NAMALWA (cell line): ENCODE measurements at regions not wholly inside any gene's neighbourhood (a gene's known extent, or its start where the extent isn't known, plus 50 kb on each side); places are given as distances from the start of the nearest gene placed in this dataset.
"Not testable (repeated sequence)": the region's sequence is repeated elsewhere in the genome, so short reads cannot be mapped to it uniquely, and the experiment has no call there.

Experiments used
- DNase-seq: peaks from one replicate; pipeline ENCODE4 v3.0.0-alpha.2; 2015; ENCODE audit warnings: low spot score

DNA sequence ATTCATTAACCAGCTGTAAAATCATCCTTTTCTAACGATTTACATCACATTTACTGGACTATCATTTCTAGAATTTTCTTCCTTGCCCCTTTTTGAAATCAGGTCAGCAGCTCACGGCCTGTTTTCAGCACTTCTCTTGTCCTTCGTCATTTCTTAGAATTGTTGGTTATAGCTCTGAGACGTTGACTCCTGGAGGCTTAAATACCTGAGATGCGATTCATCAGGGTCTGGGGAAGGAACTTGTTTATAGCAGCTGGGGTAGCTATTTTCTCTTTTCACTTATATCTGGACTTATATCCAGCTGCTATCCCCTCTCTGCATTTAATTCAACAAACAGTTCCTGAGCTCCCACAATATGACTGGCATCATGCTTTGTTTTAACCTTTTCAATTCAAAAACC is 338.7 kb upstream of the TNRC6C start:
- no peak for DNase-seq

DNA sequence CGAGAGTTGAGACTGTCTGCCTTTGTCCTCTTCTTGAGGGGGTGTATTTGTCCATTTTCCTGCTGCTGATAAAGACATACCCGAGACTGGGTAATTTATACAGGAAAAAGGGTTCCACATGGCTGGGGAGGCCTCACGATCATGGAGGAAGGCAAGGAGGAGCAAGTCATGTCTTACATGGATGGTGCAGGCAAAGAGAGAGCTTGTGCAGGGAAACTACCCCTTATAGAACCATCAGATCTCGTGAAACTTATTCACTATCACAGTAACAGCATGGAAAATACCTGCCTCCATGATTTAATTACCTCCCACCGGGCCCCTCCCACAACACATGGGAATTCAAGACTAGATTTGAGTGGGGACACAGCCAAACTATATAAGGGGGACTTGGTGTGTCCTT is 338.2 kb upstream of the TNRC6C start:
- DNase-seq, result no peak

DNA sequence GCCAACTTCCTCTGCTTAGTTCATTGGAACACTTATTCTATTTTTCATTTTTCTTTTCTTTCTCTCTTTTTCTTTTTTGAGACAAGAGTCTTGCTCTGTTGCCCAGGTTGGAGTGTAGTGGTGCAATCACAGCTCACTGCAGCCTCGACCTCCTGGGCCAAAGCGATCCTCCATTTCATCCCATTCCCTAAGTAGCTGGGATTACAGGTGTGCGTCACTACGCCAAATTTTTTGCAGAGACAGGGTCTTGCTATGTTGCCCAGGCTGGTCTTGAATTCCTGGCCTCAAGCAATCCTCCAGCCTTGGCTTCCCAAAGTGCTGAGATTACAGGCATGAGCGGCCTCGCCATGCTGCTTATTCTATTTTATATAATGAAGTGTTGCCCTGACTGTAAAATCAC is 336.4 kb upstream of the TNRC6C start:
- DNase-seq, result not testable (repeated sequence)

DNA sequence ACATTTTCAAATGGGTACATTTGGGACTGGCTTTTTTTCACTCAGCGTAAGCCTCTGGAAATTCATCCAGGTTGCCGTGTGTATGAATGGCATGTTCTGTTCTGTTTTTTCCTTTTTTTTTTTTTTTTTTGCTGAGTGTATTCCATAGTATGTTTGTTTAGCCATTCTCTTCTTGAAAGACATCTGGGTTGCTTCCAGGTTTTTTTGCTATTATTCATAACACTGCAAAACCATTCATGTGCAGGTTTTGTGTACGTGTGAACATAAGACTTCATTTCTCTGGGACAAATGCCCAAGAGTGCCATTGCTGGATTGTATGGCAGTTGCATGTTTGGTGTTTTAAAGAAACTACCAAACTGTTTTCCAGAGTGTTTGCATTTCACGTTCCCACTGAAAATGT is 335.9 kb upstream of the TNRC6C start:
- DNase-seq, result no peak

DNA sequence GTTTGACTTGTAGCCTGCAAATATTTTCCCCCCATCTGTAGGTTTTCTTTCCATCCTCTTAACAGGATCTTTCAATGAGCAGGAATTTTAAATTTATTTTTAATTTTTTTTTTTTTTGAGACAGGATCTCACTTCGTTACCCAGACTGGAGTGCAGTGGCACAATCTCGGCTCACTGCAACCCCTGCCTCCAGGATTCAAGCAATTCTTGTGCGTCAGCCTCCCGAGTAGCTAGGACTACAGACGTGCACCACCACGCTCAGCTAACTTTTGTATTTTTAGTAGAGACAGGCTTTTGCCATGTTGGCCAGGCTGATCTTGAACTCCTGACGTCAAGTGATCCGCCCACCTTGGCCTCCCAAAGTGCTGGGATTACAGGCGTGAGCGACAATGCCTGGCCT is 335.2 kb upstream of the TNRC6C start:
- not testable (repeated sequence) for DNase-seq

DNA sequence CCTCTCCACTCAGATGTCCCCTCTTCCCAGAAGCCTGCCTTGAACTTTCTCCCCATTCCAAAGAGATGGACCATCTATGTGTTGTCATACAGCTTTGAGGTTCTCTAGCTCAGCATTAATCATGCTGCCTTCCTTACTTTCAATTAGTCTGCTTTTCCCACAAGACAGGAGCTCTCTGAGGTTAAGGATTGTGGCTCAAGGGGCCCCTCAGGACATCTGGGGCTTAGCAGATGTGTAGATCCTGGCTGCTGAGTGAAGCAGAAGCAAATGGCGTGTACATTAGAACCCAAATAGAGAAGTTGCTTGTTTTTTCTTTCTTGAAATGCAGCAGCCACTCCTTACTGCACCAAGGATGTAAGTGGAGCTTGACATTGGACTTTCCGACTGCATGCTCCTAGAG is 330.5 kb upstream of the TNRC6C start:
- DNase-seq, result no peak

DNA sequence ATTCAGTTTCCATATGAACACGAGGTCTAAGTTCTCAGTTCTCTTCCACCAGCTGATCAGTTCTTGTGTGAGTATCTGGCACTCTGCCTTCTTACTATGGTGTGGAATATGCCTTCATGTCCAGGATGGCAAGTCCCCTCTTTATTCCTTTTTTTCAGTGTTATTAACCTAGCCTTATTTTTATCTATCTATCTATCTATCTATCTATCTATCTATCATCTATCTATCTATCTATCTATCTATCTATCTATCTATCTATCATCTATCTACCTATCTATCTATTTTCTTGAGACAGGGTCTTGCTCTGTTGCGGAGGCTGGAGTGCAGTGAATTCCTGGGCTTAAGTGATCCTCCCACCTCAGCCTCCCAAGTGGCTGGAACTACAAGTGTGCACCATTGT is 329.2 kb upstream of the TNRC6C start:
- DNase-seq, result not testable (repeated sequence)

DNA sequence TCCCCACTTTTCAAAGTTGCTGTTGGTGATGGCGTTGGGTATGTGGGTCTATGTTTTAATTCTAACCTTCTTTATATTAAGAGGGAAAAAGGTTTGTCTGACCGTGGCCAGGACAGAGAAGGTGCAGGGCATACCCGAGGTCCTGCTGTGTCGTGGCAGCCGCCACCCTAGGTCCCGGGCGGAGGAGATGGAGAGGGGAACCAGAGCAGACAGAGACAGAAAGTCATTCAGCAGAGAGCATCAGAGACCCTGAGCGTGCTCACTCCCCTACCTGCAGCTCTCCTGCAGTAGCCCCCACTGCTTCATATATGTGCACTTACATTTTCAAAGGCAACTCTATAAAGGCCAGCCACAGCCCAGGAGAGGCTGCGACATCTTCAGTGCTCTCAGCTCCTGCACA is 327.2 kb upstream of the TNRC6C start:
- no peak for DNase-seq

DNA sequence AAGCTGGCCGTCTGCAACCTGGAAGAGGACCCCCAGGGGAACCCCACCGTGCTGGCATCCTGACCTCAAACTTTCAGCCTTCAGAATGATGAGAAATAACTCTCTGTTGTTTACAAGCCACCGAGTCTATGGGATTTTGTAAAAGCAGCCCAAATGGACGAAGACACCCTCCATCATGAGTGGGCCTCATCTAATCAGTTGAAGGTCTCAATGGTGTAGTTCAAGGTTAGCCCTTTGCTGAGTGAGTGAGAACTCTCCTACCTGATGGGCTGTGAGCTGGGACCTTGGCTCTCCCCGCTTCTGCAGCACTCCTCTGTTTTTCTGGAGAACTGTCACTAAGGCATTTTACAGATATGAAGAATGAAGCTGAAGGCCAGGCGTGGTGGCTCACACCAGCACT is 325.9 kb upstream of the TNRC6C start:
- no peak for DNase-seq

DNA sequence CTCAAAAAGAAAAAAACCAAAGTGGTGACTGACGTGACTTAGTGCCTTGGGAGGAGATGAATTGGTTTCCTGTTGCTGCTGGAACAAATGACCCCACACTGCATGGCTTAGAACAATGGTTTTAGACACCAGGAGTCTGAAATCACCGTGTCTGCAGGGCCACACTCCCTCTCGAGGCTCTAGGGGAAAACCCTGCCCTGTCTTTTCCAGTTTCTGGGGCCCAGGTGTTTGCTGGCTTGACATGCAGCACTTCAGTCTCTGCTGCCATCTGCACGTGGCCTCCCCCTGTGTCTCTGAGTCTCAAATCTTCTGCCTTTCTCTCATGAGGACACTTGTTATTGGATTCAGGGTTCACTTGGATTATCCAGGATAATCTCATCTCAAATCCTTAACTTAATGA is 323.8 kb upstream of the TNRC6C start:
- peak; percentile 8 for DNase-seq

DNA sequence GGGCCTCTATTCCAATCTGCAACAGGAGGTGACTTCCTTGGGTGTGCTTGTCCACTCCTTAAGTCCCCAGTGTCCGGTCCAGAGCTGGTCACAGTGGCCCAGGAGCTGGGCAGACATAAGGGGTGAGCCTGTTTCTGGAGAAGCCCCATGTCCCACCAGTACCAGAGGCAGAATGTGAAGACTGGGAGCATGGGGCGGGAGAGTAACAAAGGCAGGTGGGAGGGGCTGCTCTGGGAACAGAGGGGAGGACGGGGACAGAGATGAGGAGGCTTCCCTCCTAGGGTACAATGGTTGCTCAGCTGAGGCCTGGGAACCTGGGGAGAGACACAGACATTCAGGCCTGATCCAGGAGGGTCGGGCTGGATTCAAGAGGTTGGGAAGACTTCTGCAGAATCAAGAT is 323.3 kb upstream of the TNRC6C start:
- no peak for DNase-seq

DNA sequence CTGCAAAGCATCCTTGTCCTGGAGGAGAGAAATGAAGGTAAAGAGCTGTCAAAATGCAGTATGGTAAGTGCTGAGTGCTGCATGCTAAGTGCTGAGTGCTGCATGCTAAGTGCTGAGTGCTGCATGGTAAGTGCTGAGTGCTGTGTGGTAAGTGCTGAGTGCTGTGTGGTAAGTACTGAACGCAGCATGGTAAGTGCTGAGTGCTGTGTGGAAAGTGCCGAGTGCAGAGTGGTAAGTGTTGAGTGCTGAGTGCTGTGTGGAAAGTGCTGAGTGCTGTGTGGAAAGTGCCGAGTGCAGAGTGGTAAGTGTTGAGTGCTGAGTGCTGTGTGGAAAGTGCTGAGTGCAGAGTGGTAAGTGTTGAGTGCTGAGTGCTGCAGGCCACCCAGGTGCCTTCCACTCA is 322.7 kb upstream of the TNRC6C start:
- DNase-seq, result not testable (repeated sequence)

DNA sequence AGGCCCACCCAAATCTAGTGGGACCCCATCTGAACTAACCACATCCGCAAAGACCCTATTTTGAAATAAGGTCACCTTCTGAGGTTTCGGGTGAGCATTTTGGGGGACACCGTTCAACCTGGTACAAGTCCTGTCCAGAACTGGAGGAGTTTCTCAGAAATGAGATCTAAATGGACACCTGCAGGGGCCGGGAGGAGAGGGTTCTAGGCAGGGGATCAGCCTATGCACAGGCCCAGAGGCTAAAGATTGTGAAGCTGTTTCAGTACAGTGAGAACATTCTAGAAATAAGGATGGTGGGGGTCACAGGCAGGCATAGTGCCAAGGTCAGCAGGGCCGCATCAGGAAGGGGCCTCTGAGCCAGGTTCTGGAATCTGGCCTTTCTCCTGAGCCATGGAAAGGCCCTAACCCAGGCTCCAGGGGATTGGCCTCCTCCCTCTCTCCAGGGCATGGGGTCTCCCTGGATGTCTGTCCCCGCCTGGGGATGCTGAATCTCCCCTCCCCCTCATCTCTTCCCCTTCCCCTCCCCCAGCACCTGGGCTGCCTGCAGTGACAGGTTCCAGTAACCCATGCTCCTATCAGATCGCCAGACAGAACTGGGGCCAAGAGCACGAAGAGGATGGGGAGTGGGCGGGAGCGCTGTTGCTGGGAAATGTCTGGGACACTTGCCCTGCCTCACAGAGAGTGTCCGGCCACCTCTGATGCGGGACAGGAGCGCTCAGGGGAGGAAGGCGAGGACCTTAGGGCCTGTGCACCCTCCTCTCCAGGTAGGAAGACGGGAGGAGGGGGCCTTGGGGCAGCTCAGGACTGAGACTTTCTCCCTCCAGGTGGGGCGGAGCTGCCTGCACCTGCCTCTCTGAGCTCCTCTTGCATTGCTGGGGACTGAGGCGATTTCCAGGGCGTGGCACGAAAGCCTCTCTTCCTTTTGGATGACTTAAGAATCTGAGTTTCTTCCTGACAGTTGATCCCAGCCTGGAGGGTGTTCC is 321.4 kb upstream of the TNRC6C start:
- DNase-seq, result no peak

DNA sequence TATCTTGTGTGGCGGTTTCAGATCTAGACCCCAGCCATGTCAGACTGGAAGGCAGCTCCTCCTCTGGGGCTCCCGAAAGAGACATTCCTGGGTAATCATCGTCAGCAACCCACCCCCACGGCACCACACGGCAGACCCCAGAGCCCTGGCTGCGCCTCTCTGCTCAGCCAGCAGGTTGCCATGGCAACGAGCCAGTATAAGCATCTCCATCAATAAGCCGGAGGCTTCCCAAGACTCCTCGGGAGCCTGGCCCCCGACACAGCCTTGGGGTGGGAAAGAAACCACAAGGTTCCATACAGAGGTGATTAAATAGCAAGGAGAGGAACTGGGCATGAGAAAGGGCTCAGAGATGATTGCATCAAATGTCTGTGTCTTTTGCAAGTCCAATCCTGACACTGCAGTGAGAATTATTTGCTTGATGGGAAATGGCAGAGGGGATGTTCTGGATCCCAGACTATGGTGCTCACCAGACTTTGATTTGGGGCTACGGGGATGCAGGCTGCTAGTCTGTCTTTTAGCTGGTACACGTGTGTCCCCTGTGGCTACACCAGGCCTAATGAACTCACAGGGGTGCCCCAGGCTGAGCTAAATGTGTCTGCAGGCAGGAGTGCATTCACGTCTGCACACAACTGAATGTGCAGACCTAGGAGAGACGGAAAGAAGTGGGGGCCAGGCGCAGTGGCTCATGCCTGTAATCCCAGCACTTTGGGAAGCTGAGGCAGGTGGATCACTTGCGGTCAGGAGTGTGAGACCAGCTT is 320.5 kb upstream of the TNRC6C start:
- DNase-seq, result no peak

DNA sequence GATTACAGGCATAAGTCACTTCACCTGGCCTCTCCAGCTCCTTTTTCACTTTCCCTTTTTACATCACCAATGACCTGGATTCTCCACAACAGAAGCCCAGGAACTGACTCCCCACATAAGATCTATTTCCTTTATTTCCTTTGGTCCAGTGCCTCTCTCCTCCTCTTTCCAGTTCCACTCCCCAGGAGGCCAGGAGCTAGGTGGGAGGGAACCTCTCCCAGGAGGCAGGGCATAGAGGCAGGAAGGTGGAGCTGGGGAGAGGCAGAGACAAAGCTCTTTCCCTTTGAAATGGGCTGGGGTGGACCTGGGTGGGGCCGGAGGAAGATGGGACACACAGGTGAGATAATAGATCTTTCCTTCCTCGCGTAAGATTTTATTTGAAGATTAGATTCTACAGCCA is 318.3 kb upstream of the TNRC6C start:
- no peak for DNase-seq

DNA sequence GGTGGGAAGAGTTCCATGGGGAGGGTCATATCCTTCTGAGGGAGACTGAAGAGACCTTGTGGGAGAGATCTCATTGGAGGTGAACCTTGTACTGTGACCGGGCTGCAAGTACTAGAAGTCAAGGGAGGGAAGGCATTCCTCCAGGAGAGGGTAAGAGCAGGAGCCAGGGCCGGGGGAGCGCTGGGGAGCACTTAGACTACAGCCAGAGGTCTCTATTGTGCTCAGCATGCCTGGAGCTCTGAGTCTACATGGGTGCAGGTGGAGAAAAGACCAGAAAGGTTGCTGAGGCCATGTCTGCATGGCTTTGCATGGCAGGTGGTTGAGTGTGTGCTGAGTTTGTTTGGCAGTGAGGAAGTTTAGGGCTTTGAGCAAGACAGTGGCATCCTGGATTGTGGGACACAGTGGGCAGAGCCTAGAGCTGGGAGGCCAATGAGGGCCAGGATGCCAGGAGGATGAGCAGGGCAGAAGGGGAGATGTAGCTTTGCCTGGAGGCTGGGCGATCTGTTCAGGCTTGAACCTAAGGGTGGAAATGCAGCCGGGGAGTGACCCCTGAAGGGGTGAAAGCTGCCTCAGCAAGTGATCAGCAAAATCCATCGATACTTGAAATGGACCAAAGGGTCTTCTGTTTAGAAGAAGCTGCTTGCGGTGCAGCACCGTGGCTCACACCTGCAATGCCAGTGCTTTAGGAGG is 317.4 kb upstream of the TNRC6C start:
- no peak for DNase-seq

DNA sequence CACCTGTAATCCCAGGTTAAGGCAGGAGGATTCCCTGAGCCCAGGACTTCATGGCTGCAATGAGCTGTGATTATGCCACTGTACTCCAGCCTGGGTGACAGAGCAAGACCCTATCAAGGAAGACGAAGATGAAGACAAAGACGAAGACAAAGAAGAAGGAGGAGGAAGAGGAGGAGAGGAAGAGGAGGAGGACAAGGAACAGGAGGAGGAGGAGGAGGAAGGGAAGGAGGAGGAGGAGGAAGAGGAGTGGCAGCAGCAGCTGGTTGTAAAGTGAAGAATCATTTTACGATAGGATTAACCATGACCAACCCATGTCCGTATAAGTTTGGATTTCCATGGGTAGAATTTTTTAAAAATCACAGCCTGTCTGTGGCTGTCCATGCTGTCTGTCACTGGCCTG is 316.8 kb upstream of the TNRC6C start:
- no peak for DNase-seq

DNA sequence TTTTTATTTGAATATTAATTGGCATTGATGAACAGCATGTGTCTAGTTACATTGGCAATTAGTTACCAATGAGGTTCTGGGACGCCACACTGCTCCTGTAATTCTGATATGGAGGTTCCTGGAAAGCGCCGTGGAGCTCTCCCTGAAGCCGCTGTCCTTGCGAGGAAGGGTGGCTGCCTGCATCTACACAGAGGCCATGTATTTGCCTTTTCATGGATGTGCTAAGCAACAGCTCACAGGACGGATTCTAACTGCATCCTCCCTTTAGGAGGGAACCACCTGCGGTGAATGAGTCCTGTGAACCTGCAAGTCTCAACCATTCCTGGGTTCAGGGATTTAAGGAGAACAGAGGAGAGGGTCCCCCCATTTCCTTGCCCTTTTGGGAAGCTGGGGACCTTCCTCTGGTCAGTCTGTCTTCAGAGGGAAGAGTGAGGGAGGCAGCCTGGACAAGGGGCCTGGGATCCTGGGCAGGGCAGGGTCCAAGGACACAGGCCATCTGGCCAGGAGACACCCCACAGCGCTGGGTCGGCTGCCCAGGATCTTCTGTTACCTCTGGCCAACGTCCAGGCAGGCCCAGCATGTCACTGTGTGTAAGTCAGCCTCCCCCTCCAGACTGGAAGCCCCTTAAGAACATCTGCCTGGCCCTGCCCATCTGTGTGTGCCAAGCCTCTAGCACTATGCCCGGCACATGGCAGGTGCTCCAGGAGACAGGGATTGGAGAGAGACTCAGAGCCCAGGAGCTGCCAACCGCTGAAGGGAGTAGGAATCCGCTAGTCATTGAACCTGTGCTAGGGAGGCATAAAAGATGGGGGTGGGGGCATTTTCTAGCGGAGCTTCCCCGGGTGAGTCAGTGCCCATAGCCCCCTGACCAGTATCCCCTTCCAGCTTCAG is 314.1 kb upstream of the TNRC6C start:
- DNase-seq, result no peak

DNA sequence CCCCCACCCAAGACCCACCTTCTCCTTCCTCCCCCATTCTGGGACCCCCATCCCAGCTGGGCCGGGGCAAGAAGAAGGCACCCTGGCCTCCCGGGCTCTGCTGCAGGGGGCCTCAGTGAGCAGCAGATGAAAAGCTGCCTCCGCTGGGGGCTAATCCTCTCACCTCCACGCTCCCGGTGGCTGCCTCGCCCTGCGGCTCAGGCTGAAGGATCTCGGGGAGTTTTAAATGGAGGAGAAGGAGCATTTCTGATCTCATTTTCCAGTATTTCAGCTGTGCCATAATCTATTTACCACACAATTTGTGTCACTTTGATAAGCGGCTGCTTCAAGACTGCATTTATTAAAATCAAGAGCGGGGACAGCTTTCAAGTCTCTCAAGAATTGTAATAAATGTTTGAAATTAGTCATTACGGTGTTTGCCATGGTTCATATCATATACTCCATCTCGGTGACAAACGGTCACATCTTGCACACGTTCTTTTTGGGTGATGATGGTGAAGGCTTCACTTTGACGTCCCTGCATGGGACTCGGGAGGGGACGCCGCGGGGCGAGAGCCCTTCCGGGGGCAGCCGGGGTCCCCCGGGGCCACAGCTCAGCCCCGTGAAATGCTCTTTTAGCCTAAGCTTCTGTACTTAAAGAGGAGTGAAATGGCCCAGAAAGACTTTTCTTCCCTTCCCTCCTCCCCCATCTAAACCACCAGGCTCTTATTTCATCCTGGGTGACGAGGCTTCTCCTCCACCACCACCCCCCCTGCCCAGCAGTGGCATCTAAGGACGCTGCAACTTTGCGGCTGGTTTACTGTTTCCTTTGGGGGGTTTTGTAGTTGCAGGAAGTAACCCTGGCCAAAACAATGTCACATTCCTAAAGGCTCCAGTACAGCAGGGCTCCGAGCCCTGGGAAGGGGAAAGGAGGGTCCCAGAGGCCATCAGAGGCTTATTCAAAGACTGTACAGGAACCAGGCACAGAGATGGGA is 313.1 kb upstream of the TNRC6C start:
- DNase-seq, result peak; percentile 20

DNA sequence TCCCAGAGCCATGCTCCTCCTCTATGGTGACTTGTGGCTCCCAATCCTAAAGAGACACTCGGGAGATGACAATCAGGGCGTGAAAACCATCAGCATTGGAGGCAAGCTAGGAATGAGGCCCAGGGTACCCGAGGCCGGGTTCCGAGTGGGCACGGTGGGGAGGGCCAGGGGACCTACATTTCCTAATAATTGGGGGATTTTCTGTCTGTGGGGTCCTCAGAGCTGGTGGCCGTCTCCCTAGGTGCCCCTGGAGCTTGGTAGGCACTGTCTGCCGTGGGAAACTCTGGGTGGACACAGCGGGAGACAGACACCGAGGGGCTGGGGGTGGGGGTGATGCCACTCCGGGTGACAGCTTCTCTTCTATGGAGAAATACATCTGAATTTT is 312.5 kb upstream of the TNRC6C start:
- no peak for DNase-seq
